ENCODE measurements at regions not wholly inside any gene's neighbourhood (a gene's known extent, or its start where the extent isn't known, plus 50 kb on each side); places are given as distances from the start of the nearest gene placed in this dataset.

GRCh38 chr18:46301081-46301480, 196.9 kb downstream of the HAUS1 start (continued):
- TF ChIP-seq KDM4A (IDR thresholded peaks at IDR 0.05; ENCODE audit: low read depth, low read length, severe bottlenecking) (no peak), CREB1 (IDR thresholded peaks at IDR 0.05) (no peak), TCF12 (IDR thresholded peaks at IDR 0.05; ENCODE audit: low read depth, low read length) (no peak), SAP30 (IDR thresholded peaks at IDR 0.05; ENCODE audit: insufficient read depth, insufficient replicate concordance, low read length) (no peak), MAX (IDR thresholded peaks at IDR 0.05) (no peak)

All from H1 (cell line).